NCI-H748 (cell line): ENCODE measurements at regions not wholly inside any gene's neighbourhood (a gene's known extent, or its start where the extent isn't known, plus 50 kb on each side); places are given as distances from the start of the nearest gene placed in this dataset.
"Not testable (repeated sequence)": the region's sequence is repeated elsewhere in the genome, so short reads cannot be mapped to it uniquely, and the experiment has no call there.

ENCODE experiments used
- DNase-seq: peaks from one replicate; lab custom pipeline; 2025; ENCODE audit not compliant: unreplicated experiment; lab: John Stamatoyannopoulos, UW

- DNase-seq = not testable (repeated sequence)
Observed at GRCh38 chr14:105747503-105748203, 221.3 kb downstream of the TMEM121 start.

GRCh38 chr14:105748204-105748578, 221.8 kb downstream of the TMEM121 start:
- DNase-seq = no peak

DNA sequence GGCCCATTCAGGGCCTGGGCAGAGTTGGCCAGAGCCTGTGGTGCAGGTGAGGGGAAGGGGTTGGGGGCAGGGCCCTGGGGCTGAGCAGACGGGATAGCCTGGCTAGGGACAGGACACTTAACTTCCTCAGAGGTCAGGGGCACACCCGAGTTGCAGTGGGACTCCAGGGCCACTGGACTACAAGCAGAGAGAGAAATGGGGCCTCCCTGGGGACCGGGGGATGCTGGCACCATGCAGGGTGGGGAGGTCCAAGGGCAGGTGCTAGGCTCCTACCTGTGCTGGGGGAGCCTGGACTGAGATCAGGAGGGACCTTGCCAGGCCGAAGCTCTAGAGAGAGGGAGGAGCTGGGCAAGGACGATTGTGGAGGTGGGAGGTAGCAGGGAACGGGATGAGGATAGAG, 222.3 kb downstream of the TMEM121 start:
- DNase-seq = not testable (repeated sequence)

GRCh38 chr14:105749870-105750541, 223.6 kb downstream of the TMEM121 start:
- not testable (repeated sequence) for DNase-seq

- not testable (repeated sequence) for DNase-seq
Observed at GRCh38 chr14:105751291-105751751, 224.9 kb downstream of the TMEM121 start.

DNA sequence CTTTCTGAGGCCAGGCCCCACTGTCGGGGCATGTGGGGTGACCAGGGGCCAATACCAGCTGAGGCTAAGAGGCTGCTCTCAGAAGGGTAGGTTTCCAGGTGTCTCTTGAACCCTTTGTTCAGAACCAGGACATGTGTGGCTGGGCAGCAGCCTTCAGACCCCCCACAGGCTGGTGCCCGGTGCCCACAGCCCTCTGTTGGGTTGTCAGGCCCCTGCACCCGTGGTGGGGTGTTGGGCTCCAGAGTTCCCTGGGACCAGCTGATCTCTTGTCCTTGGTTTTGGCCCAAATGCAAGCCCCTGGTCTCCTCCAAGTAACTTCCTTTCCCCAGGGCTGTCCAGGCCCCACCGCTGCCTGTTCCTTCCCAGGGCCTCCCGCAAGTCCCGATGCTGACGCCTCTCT, 226.0 kb downstream of the TMEM121 start:
- not testable (repeated sequence) for DNase-seq

GRCh38 chr14:105760691-105761344, 234.4 kb downstream of the TMEM121 start:
- no peak for DNase-seq

DNA sequence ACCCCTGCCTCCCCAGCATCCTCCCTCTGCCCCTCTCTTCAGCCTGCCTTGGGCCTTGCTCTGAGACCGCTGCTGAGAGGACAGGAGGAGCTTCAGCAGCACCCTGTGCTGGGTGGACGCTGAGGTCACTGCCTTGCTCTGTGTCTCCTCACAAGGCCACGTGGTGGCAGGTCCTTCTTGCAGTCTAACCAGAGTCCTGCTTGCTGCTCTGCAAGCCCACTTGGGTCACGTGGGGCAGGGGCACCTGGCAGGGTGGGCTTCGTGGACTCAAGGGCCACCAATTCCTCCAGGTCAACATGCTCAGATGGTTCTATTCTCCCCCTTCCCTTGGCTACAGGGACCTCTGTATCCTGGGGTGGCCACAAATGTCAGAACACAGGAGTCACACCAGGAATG, 235.0 kb downstream of the TMEM121 start:
- DNase-seq = not testable (repeated sequence)

GRCh38 chr14:105761842-105762241, 235.5 kb downstream of the TMEM121 start:
- no peak for DNase-seq

GRCh38 chr14:105762262-105762661, 235.9 kb downstream of the TMEM121 start:
- not testable (repeated sequence) for DNase-seq

DNA sequence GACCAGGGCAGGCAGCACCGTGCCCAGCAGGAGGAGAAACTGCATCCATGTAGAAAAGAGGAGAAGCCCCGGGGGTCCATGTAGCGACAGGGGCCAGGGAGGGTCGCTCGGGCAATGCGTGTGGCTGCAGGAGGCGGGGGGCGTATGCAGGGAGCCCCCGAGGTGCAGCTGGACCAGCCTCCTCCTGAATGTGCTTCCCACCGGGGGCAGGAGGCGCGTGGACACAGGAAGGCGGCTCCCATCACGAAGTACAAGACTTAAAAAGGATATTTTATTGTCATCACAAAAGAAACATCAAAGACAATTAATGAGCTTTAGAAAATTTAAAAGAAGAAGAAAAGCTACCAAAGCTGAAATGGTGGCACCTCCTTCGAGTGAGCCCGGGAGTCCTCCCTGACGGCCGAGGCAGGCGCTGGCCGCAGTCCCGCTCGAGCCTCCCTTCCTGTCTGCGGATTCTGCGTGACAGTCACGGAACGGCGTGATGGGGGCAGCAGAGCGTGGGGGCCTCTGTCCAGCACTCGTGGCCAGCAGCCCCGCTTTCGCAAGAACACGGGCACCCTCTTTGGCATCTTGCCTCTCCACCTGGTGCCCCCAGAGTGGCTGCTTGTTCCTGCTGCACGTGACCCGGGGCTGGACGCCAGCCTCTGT, 238.0 kb downstream of the TMEM121 start:
- not testable (repeated sequence) for DNase-seq

DNA sequence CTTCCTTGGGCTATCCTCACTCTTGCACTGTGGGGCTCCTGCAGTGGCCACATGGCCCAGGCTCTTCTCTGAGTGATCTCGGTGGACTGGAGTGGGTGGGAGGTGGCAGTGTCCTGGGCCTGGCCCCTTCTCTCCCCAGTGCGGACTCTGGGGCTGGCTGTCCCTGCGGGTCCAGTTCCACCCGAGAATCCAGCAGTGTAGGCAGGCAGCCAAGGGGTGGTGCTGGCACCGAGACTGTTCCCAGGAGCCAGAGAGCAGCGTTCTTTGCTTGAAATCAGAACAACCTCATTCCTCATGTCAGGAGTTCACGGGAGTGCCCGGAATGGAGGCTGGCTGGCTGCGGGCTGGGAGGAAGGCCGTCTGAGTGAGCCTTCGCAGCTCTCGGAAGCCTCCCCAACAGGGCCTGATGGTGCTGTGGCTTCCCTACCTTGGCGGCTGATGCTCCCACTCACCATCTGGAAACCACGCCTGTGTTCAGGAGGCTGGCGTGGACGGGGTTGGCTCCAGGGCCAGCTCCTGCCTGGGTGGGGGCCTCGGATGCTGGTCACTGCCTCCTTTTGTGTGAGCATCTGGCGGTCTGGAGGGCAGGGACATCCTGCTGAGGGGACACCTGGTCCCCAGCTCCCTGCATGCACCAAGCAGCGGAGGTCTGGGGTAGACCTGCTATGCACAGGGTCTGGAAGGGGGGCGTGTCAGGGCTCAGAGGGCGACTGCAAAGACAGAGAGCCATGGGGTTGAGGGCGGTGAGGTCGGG, 238.9 kb downstream of the TMEM121 start:
- not testable (repeated sequence) for DNase-seq

GRCh38 chr14:105765893-105766614, 239.7 kb downstream of the TMEM121 start:
- DNase-seq = no peak

- DNase-seq = no peak
Observed at GRCh38 chr14:105767315-105767714, 240.9 kb downstream of the TMEM121 start.

- DNase-seq = not testable (repeated sequence)
Observed at GRCh38 chr14:105768039-105768438, 241.7 kb downstream of the TMEM121 start.

GRCh38 chr14:105769061-105769730, 242.8 kb downstream of the TMEM121 start:
- DNase-seq = not testable (repeated sequence)

DNA sequence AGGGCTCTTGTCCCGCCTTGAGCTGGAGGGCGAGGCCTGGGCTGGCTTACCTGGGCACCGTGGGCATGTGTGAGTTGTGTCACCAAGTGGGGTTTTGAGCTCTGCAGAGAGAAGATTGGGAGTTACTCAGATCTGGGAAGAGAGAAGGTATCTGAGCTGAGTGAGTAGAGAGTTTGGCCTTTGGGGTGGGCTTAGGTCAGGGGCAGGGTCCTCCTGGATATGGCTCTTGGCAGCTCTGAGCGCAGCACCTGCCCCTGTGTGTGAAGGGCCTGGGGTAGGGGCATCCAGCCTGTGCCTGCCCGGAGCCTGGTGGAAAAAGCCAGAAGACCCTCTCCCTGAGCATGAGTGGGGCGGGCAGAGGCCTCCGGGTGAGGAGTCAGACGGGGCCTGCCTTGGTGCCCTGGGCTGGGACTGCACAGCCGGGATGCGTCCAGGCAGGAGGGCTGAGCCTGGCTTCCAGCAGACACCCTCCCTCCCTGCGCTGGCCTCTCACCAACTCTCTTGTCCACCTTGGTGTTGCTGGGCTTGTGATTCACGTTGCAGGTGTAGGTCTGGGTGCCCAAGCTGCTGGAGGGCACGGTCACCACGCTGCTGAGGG, 244.3 kb downstream of the TMEM121 start:
- not testable (repeated sequence) for DNase-seq

GRCh38 chr14:105771261-105772226, 245.2 kb downstream of the TMEM121 start:
- DNase-seq = not testable (repeated sequence)
